Heart left ventricle (tissue), 16 donors: ENCODE measurements at regions not wholly inside any gene's neighbourhood (a gene's known extent, or its start where the extent isn't known, plus 50 kb on each side); places are given as distances from the start of the nearest gene placed in this dataset.

Source experiments
- ATAC-seq, 4 donors: fragments of 200-7000 bp; cut with Tn5 transposase; one replicate each; pipeline ENCODE4 v1.9.1; 2020 to 2022; ENCODE audit warnings: moderate library complexity in 4 of 4, mild to moderate bottlenecking in 3 of 4, moderate number of reproducible peaks in 1 of 4
- DNase-seq, 5 donors: peaks; one replicate each; pipeline ENCODE4 v3.0.0-alpha.2; 2020
- H3K27ac ChIP-seq, 12 donors: fragments of 200-600 bp; sonication (generic) in 4 of 12; one replicate each; pipeline versions ENCODE4 v1.5.0 to v1.8.0; 2016 to 2022; ENCODE audit warnings: mild to moderate bottlenecking in 2 of 12
- H3K27me3 ChIP-seq, 9 donors: fragments of 200-600 bp; sonication (generic) in 2 of 9; one replicate each; pipeline versions ENCODE4 v1.5.1 to v1.8.0; 2016 to 2022; ENCODE audit warnings: mild to moderate bottlenecking in 3 of 9
- H3K36me3 ChIP-seq, 9 donors: fragments of 200-600 bp; sonication (generic) in 2 of 9; one replicate each; pipeline versions ENCODE4 v1.5.0 to v1.8.0; 2018 to 2022; ENCODE audit warnings: mild to moderate bottlenecking in 2 of 9
- H3K4me1 ChIP-seq, 12 donors: fragments of 200-600 bp; sonication (generic) in 4 of 12; one replicate each; pipeline versions ENCODE4 v1.5.0 to v1.8.0; 2016 to 2022; ENCODE audit warnings: mild to moderate bottlenecking in 3 of 12
- H3K4me3 ChIP-seq, 12 donors: fragments of 200-600 bp; sonication (generic) in 4 of 12; one replicate each; pipeline versions ENCODE4 v1.5.0 to v1.8.0; 2017 to 2022; ENCODE audit warnings: mild to moderate bottlenecking in 9 of 12, moderate library complexity in 4 of 12
- H3K9me3 ChIP-seq, 12 donors: fragments of 200-600 bp; sonication (generic) in 4 of 12; one replicate each; pipeline versions ENCODE4 v1.5.0 to v1.8.0; 2016 to 2022; ENCODE audit warnings: mild to moderate bottlenecking in 1 of 12
- POLR2A ChIP-seq, 2 donors: fragments of 450-650 bp; IDR thresholded peaks; one replicate each; pipeline ENCODE4 v1.6.1; 2017; ENCODE audit warnings: antibody characterized with exemption in 2 of 2, mild to moderate bottlenecking in 2 of 2, moderate library complexity in 2 of 2
- WGBS, 4 donors: extraction: QIAGEN DNeasy Blood & Tissue Kit in 2 of 4; methylation state at CpG; one replicate each; pipeline versions ENCODE4 v1.1.5 to v1.1.7; 2013 to 2018; 5-methylcytosine and 5-hydroxymethylcytosine counted together
- intact Hi-C, 10 donors: fragments of 100-400 bp; cut with DNase I; formaldehyde crosslinking; loops; one replicate each; pipeline versions ENCODE4 v1.11.1 to v1.14.2; 2022
- TF ChIP-seq, protein P1 (sequence below), 12 donors: fragments of 200-600 bp; sonication (generic) in 4 of 12; IDR thresholded peaks; one replicate each; pipeline versions ENCODE4 v1.5.0 to v1.8.0; 2018 to 2022; ENCODE audit warnings: antibody characterized with exemption in 12 of 12, mild to moderate bottlenecking in 5 of 12
- donor health status: ischemic (EF 13 %, LVEDD 7.1; RV severe dilation, severe dysfunction).
- donor health status: healthy with polysubstance abuse.
- donor health status: DM: no; HTN: yes; CAD: no.
- donor health status: DM: no; HTN: no; CAD: no.
- donor health status: ischemic (EF 25% LVEDD 6.9; RV normal size, moderate dysfunction).
- donor health status: ischemic (EF 25% LVEDD 5.7; RV mildly dilated, moderate dysfunction).
- donor health status: healthy.
- donor health status: DM: yes; HTN: yes; CAD: no.
- donor health status: ischemic (EF 35%, LVEDD 5.7; RV mildly dilated, moderate dysfunction).
- donor health status: nonischemic (EF 11% LVEDD 7.7; RV severe dilation, severe dysfunction).
- donor health status: DM: yes; HTN: yes; CAD: no.
- donor health status: PGD.
- donor health status: ischemic (EF 29% LVEDD 5.4; RV normal size, mild dysfunction).
- donor health status: nonischemic (EF 23%, LVEDD 6.1; RV moderate dilation, normal function).

DNA sequence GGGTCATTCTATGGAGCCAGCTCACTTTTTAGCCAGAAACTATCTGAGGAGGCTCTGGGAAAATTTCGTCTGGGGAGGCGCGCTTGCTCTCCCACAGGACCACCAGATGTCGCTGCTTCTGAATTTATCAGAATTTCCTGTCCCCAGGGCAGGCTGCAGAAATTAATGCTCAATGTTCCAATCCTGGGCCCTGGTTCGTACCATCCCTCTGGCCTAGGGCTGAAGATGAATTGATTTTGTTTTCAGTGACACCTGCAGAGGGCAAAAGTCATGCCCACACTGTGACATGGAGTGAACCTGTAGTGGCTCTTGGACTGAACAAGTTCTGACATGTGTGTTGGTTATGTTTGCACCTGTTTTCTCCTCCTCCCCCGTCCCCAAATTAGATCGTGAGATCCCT lies 482.6 kb downstream of the NPIPA7 start:
- intact Hi-C loops = loop anchor here (2.0 to 10.0 kb wide), 9 partner anchors 413 to 723 kb away; partner anchors contain the start of gene XYLT1 (in 2 of the 10)
- H3K4me1 ChIP-seq = peaks cover 0 to 22% (median 4%) of the 10 kb centered on the region in 12 donors
- 13 to 23% (median 22%) methylated on average over 7 of the region's 7 CpGs for WGBS, 4 donors
- TF ChIP-seq, protein P1, sequence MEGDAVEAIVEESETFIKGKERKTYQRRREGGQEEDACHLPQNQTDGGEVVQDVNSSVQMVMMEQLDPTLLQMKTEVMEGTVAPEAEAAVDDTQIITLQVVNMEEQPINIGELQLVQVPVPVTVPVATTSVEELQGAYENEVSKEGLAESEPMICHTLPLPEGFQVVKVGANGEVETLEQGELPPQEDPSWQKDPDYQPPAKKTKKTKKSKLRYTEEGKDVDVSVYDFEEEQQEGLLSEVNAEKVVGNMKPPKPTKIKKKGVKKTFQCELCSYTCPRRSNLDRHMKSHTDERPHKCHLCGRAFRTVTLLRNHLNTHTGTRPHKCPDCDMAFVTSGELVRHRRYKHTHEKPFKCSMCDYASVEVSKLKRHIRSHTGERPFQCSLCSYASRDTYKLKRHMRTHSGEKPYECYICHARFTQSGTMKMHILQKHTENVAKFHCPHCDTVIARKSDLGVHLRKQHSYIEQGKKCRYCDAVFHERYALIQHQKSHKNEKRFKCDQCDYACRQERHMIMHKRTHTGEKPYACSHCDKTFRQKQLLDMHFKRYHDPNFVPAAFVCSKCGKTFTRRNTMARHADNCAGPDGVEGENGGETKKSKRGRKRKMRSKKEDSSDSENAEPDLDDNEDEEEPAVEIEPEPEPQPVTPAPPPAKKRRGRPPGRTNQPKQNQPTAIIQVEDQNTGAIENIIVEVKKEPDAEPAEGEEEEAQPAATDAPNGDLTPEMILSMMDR (IDR thresholded peaks at IDR 0.05) = peak; percentile 56 to 80 (median 66)
- TF ChIP-seq POLR2A (IDR thresholded peaks at IDR 0.05) = no peak
- peak in 4 of 5 donors; percentile 21 to 52 (median 35) for DNase-seq
- no peaks in the 10 kb centered on the region for H3K36me3 ChIP-seq
- no peaks in the 10 kb centered on the region for H3K9me3 ChIP-seq
- no peak overlapping the region for H3K4me3 ChIP-seq
- H3K27me3 ChIP-seq = peaks cover 0 to 13% (median 0%) of the 10 kb centered on the region in 9 donors
- H3K27ac ChIP-seq = no peak overlapping the region
- ATAC-seq = peak in 1 of 4 donors; percentile 33

- WGBS, 4 donors = 45 to 60% (median 48%) methylated on average over 6 of the region's 6 CpGs
- no peaks in the 10 kb centered on the region for H3K36me3 ChIP-seq
- H3K27me3 ChIP-seq = peaks cover 0 to 13% (median 0%) of the 10 kb centered on the region in 9 donors
- no peaks in the 10 kb centered on the region for H3K9me3 ChIP-seq
- peaks cover 0 to 22% (median 4%) of the 10 kb centered on the region in 12 donors for H3K4me1 ChIP-seq
- H3K27ac ChIP-seq = peak overlapping the region in 2 of 12 donors; percentile 43 to 76
- intact Hi-C loops = loop anchor here (2.0 to 10.0 kb wide), 9 partner anchors 411 to 721 kb away; partner anchors contain the start of gene XYLT1 (in 2 of the 10)
- peak in 2 of 5 donors; percentile 21 to 46 for DNase-seq
- ATAC-seq = peak; percentile 68 to 78 (median 73)
- TF ChIP-seq, protein P1 (IDR thresholded peaks at IDR 0.05) = no peak
- TF ChIP-seq POLR2A (IDR thresholded peaks at IDR 0.05) = no peak
- H3K4me3 ChIP-seq = no peak overlapping the region
Observed at GRCh38 chr16:16863672-16864071, 484.7 kb downstream of the NPIPA7 start.

DNA sequence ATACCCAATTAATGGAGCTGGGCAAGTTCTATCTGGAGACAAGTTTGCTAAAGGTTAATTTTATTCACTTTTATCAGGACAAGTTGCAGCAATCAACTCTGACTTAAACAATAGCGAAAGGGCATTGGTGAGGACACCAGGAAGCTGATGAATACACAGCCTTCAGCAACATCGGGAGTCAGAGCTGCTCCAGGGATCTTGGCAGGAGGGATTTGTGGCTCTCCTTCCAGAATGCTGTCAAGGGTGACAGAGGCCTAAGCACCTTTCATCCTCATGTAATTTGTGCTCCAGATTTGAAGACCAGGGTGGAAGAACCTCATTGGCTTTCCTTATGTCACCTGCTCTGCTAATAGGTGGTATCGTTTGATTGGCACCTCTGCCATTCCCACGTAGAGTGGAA lies 485.6 kb downstream of the NPIPA7 start:
- no peak for TF ChIP-seq POLR2A (IDR thresholded peaks at IDR 0.05)
- TF ChIP-seq, protein P1 (IDR thresholded peaks at IDR 0.05) = no peak

DNA sequence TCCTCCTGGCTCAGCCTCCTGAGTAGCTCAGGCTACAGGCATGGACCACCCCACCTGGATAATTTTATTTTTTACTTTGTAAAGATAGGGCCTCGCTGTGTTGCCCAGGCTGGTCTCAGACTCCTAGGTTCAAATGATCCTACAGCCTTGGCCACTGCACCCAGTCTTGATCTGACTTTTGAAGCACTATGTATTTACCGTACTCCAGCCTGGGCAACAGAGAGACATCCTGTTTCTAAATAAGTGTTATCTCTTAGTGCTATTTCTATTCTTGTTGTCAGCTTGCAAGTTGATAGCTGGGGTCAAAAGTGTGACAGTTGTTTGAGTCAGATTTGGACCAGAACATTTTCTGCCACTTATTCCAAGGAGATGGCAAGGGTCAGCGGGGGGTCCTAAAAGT lies 486.4 kb downstream of the NPIPA7 start:
- intact Hi-C loops = loop anchor here in 7 of 10 donors (10.0 kb wide), 6 partner anchors 409 to 719 kb away; partner anchors contain the start of gene XYLT1 (in 2 of the 7)
- H3K9me3 ChIP-seq = no peaks in the 10 kb centered on the region
- H3K4me1 ChIP-seq = peaks cover 0 to 22% (median 4%) of the 10 kb centered on the region in 12 donors
- peaks cover 0 to 7% (median 0%) of the 10 kb centered on the region in 9 donors for H3K27me3 ChIP-seq
- H3K36me3 ChIP-seq = no peaks in the 10 kb centered on the region
- no peak overlapping the region for H3K4me3 ChIP-seq
- peak; percentile 80 to 88 (median 88) for ATAC-seq
- TF ChIP-seq POLR2A (IDR thresholded peaks at IDR 0.05) = no peak
- WGBS, 4 donors = 24 to 37% (median 35%) methylated on average over 3 of the region's 3 CpGs
- H3K27ac ChIP-seq = peak overlapping the region in 8 of 12 donors; percentile 9 to 80 (median 46)
- DNase-seq = peak in 1 of 5 donors; percentile 15

More for the DNA sequence above, 485.6 kb downstream of the NPIPA7 start:
- H3K9me3 ChIP-seq = no peaks in the 10 kb centered on the region
- ATAC-seq = peak in 2 of 4 donors; percentile 69 to 73
- intact Hi-C loops = loop anchor here (5.0 to 10.0 kb wide), 8 partner anchors 410 to 720 kb away; partner anchors contain the start of gene XYLT1 (in 2 of the 10)
- peaks cover 0 to 8% (median 0%) of the 10 kb centered on the region in 9 donors for H3K27me3 ChIP-seq
- WGBS, 4 donors = 47 to 60% (median 53%) methylated on average over 4 of the region's 4 CpGs
- H3K4me1 ChIP-seq = peaks cover 0 to 22% (median 4%) of the 10 kb centered on the region in 12 donors
- no peaks in the 10 kb centered on the region for H3K36me3 ChIP-seq
- peak overlapping the region in 6 of 12 donors; percentile 42 to 76 (median 46) for H3K27ac ChIP-seq
- no peak overlapping the region for H3K4me3 ChIP-seq
- DNase-seq = peak in 1 of 5 donors; percentile 31
